ENCODE measurements at regions not wholly inside any gene's neighbourhood (a gene's known extent, or its start where the extent isn't known, plus 50 kb on each side); places are given as distances from the start of the nearest gene placed in this dataset.
"Not testable (repeated sequence)": the region's sequence is repeated elsewhere in the genome, so short reads cannot be mapped to it uniquely, and the experiment has no call there.

DNA sequence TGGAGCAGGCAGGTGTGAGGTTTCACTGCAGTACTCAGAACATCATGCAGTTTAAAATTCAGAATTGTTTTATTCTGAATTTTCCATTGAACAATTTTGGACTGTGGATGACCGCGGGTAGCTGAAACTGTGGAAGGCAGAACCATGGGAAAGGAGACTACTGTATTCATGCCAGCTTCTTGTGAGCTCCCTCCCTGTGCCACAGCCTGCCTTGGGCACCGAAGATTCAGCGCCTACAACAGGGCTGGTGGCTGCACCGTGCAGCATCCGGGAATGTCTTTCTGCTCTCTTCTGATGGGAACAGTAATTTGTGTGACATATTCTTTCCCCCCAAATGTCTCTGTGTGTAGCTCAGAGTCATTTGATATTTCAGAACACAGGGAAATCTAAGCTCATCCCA, 118.5 kb upstream of the NKX1-1 start:
- no peak for DNase-seq (ENCODE audit: low spot score)

DNA sequence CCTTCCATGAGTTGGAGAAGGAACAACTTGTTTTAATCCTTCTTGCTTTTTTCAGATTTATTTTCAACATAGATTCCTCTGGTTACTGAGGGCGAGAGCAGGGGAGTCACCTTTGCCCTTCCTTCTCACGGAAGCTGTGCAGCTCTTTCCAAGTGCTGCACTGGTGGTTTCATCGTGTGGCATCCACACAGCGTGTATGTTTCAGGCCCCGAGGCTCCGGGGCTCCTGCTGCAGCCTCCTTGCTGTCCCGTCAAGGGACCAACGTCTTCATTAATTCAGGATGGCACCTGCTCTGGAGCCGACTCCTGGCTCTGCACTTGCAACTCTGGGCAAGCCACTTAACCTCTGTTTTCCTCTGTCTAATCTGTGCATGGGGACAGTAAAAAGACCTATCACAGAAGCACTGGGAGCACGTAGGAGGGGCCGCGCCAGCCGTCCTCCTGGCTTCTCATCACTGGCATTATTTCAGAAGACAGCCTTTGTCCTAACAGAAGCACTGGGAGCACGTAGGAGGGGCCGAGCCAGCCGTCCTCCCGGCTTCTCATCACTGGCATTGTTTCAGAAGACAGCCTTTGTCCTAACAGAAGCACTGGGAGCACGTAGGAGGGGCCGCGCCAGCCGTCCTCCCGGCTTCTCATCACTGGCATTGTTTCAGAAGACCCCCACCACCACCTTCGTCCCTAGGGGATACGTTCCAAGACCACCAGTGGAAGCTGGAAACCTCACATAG, 117.8 kb upstream of the NKX1-1 start:
- no peak for DNase-seq (ENCODE audit: low spot score)

DNA sequence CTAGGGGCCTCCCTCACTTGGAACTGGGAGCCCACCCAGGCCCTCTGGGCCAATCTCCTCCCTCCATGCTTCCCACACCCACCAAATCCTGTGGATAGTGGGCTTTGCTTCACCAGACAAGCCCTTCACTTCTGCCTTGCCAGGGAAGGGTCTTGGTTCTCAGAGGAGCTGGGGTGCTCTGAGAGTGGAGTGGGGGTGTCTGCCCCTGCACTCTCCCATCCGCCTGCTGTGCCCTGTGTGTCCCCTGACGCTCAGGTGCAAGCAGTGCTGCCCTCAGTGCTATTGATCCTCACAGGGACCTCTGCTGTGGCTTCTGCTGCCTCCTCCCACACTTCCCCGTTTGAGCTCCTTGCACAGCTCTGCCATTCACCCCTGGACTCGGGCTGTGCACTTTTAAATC, 117.3 kb upstream of the NKX1-1 start:
- no peak for DNase-seq (ENCODE audit: low spot score)

DNA sequence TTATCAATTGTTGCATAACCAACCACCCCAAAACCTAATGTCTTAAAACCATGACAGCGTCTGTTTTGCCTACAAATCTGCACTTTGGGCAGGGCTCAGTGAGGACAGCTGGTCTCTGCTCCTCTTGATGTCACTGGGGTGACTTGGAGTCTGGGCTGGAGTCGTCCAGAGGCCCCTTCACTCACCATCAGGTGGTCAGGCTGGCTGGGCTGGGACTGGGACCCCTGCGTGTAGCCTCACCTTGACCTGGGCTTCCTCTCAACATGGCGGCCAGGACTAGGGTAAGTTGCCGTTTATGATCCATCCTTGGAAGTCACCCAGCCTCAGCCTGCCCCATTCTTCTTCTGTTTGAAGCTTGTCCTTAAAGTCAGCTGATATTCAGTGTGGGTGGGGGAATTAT, 116.8 kb upstream of the NKX1-1 start:
- DNase-seq (ENCODE audit: low spot score): no peak

DNA sequence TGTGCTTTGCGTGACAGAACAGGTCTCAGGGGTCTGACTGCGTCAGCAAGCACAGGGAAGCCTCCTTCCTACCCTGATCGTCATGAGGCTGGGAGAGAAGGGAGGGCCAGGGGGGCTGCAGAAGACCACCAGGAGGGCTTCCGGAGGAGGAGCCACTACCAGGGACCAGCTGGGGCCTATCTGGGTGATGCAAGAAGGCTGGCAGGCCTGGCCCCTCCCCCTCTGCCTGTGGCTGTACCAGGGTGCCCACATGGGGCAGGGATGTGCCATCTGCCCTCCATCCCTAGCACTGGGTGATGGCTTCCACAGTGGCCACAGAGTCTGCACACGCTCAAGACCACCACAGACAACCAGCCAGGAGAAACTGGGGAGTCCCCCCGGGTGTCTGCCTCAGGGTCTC, 116.4 kb upstream of the NKX1-1 start:
- DNase-seq (ENCODE audit: low spot score): no peak

DNA sequence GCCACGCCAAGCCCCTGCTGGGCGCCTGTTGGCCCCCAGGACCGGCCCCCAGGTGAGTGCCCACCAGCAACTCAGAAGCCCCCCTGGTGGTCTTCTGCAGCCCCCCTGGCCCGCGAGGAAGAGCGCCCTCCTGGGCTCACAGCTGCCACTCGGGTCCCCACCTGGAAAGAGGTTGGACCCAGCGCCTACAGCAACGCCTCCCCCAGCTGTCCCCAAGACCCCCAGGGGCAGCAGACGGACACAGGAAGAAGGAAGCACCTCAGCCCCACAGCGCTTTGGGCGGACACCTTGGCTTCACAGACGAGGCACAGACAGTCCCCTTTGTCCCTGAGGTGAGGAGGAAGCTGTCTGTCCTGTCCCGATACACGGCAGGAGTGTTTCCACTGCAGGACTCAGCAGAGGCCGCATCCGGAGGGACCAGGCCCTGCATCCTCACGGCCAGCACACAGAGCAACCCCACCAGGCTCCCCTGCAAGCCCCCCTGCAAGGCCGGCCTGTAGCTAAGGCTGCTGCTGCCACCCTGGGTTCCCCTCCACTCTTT, 115.6 kb upstream of the NKX1-1 start:
- no peak for DNase-seq (ENCODE audit: low spot score)

DNA sequence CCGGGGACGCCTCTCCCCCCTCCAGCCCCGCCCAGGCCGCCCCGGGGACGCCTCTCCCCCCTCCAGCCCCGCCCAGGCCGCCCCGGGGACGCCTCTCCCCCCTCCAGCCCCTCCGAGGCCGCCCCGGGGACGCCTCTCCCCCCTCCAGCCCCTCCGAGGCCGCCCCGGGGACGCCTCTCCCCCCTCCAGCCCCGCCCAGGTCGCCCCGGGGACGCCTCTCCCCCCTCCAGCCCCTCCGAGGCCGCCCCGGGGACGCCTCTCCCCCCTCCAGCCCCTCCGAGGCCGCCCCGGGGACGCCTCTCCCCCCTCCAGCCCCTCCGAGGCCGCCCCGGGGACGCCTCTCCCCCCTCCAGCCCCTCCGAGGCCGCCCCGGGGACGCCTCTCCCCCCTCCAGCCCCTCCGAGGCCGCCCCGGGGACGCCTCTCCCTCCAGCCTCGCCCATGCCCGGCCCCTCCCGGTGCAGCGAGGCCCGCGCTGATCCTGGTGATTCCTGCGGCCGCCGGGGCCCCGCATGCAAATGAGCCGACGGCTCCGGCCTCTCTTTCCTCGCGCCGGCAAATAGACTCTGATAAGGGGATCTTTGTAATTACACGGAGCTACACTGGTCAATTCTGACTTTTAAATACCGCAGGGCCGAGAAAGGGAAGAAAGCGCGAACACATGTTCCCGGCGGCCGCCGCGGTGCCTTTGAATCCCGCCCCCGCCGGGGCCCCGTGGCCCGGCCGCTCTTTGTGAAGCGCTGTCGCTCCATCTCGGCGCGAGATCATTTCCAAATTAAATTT, 114.7 kb upstream of the NKX1-1 start:
- DNase-seq (ENCODE audit: low spot score): not testable (repeated sequence)

DNA sequence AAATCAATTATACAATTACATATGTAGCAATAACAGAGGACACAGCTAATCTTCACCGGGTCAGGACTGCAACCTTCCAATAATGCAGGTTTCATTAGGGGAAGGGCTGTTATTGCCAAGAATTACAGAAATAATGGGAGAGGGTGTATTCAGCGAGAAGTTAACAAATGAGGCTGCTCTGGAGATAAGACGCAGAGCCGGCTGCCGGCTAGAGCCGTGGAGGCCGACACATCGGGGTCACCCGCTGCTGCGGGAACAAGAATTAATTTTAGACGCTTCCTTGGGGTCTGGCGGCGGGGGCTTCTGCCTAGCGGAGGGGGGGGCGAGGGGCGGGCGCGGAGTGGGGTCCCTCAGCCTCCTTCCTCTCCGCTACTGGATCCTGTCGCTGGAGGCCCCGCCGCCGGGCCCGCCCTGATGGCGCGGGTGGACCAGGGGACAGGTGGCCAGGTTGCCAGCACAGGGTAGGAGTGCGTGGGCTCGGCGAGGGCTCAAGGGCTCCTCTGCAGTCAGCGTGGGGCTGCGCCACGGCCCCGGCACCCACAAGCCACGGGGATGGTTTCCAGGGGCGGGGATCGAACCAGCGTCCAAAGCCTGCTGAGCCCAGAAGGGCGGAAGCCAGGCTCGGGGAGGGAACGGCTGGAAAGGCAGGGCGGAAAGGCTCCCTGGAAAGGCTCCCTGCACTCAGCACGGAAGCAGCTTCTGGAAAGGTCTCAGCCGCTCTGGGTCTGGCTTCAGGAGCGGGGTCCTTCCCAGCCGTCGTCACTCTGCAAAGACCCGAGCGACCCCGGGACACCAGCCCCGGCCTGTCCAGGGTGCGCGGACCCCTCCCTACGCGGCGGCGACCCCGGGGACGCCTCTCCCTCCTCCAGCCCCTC, 113.8 kb upstream of the NKX1-1 start:
- DNase-seq (ENCODE audit: low spot score): no peak

DNA sequence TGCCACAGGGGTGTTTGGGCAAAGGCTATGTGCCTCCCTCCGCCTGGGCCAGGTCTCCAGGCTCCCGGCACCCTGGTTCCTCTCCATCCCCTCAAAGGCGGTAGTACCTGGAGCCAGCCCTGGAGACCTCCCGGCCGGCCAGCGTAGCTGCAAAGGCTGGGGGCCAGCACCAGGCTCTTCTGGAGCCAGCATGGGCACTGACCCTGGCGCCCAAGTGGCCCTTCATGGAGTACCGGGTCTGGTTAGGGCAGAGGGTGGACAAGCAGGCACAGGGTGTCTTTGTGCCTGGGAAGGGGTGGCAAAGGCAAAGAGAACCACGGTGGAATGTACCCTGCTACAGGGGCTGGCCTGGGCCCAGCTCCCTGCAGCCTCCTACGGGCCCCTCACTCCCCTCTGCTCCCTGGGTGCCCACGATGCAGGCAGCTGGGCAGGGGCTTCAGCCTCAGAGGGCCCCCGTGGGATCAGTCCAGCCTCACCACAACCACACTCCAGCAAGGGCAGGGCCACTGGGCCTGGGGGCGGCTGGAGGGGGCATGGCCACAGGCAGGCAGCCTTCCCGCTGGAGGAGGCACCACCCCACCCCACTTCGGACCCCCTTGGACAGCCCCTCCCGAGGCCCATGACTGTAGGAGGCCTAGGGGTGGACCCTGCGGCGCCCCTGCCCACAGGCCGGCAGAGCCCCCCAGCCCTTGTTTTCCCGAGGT, 112.9 kb upstream of the NKX1-1 start:
- no peak for DNase-seq (ENCODE audit: low spot score)

DNA sequence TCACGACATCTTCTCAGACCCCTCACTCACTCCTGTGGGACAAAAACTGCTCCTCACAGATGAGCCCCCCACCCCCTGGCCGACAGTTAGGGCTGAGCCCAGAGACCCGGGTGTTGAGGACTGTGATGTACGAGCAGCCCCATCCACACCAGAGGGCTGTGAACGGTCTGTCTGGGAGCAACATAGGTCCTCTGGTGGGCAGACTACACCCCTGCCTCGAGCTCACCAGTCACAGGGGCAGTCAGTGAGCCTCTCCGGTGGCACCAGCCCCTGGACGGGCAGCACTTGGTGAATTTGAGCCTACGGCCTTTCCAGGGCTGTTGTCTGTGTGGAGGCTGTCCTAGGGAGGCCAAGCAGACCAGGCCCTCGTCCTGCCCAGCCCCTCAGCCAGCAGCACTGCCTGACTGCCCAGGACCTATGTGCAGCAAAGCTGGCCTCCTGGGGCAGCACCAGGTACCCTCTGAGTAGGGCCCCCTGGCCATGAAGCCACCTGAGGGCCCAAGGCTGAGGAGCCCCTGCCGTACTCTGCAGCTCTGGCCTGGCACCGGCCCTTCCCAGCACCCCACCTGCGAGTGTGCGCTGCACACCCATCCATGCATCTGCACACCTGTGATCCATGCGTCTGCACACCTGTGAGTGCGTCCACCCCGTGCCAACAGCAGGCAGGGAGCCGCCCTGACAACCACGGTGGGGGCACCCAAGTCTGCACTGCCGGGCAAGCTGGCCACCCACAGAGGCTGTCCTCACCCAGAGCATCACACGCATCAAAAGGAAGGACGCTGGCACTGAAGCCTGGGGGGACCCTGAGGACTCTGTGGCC, 111.6 kb upstream of the NKX1-1 start:
- no peak for DNase-seq (ENCODE audit: low spot score)

DNA sequence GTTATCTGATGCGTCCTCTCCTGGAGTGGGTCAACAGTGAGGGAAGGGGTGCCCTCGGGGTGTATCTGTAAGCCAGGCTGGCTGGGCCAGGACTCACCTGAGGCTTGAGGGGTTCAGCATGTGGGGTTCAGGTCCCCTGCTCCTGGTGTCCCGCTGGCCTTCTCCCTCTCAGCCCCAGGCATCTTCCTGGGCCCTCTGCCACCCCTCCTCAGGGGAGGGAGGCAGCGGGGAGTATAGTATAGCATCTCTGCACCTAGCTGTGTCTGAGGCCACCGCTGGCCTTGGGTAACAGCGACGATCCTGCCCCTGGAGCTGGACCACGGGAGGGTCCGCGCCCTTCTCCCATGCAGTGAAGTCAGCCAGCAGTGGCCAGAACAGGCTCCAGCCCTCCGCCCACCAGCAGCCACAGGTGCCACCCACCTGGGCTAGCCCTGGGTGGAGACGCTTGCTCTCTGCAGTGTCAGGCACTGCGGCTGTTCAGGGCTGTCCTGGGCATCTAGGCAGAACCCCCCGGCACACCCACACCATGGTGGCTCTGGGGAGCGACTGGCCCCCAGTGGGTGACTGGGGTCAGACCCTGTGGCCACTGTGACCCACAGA, 110.7 kb upstream of the NKX1-1 start:
- no peak for DNase-seq (ENCODE audit: low spot score)

DNA sequence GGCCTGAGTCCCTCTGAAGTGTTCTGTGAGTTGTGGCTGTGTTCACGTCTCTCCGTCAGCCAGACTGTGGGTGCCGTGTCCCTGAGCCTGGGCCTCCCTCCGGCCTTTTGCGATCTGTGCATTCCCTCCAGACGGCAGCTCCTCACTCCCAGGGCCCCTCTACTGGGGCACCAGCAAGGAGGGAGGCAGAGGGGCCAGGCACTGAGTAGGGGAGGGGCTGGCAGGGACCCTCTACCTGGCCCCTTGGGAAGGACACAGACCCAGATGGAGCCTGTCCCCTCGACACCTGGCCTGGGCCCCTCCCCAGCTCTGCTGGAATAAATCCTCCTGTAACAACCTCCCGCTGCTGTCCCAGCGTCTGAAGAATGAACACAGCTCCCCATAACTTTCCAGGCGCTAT, 110.0 kb upstream of the NKX1-1 start:
- no peak for DNase-seq (ENCODE audit: low spot score)

DNA sequence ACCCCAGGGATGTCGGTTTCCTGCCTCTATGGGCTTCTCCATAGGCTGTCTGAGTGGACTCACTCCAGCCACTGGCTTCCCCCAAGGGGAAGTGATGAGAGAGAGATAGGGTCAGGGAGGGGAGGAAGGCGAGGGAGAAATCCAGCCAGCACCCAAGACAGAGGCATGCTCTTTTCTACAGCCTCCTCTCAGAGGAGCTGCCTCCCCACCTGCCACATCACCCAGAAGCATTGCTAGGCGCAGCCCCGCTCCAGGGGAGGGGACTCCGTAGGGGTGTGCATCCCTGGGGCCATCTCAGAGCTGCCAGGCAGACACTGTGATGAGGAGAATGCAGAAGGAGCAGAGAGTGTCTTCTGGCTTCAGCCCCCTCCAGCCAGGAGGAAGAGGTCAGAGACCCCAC, 109.5 kb upstream of the NKX1-1 start:
- no peak for DNase-seq (ENCODE audit: low spot score)

DNA sequence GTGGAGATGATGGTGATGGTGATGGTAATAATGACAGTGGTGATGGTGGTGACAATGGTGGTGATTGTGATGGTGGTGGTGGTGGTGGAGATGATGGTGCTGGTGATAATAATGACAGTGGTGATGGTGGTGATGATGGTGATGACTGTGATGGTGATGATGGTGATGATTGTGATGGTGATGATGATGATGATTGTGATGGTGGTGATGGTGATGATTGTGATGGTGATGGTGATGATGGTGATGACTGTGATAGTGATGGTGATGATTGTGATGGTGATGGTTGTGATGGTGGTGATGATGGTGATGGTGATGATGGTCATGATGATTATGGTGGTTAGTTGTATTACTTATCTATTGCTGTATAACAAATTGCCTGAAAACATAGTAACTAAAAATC, 108.9 kb upstream of the NKX1-1 start:
- no peak for DNase-seq (ENCODE audit: low spot score)

DNA sequence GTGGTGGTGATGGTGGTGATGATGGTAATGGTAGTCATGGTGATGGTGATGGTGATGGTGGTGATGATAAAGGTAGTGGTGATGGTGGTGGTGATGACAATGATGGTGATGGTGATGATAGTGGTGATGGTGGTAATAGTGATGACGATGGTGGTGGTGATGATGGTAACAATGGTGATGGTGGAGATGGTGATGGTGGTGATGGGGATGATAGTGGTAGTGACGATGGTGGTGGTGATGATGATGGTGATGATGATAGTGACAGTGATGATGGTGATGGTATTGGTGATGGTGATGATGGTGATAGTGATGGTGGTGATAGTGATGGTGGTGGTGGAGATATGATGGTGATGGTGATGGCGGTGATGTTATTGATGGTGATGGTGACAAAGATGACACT, 108.4 kb upstream of the NKX1-1 start:
- DNase-seq (ENCODE audit: low spot score): no peak

DNA sequence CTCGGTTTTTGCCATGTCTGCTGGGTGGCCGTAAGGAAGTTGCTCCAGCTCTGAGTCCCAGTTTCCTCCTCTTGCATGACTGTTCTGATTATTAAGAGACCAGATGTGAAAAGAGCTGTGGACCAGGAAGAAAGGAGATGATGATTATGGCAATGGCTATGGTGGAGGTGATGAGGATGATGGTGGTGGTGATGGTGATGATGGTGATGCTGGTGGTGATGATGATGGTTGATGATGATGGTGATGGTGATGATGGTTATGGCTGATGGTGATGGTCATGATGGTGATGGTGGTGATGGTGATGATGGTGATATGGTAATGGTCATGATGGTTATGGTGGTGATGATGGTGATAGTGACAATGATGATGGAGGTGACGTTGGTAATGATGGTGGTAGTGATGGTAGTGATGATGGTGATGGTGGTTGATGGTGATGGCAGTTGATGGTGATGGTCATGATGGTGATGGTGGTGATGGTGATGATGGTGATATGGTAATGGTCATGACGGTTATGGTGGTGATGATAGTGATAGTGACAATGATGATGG, 107.8 kb upstream of the NKX1-1 start:
- DNase-seq (ENCODE audit: low spot score): no peak

DNA sequence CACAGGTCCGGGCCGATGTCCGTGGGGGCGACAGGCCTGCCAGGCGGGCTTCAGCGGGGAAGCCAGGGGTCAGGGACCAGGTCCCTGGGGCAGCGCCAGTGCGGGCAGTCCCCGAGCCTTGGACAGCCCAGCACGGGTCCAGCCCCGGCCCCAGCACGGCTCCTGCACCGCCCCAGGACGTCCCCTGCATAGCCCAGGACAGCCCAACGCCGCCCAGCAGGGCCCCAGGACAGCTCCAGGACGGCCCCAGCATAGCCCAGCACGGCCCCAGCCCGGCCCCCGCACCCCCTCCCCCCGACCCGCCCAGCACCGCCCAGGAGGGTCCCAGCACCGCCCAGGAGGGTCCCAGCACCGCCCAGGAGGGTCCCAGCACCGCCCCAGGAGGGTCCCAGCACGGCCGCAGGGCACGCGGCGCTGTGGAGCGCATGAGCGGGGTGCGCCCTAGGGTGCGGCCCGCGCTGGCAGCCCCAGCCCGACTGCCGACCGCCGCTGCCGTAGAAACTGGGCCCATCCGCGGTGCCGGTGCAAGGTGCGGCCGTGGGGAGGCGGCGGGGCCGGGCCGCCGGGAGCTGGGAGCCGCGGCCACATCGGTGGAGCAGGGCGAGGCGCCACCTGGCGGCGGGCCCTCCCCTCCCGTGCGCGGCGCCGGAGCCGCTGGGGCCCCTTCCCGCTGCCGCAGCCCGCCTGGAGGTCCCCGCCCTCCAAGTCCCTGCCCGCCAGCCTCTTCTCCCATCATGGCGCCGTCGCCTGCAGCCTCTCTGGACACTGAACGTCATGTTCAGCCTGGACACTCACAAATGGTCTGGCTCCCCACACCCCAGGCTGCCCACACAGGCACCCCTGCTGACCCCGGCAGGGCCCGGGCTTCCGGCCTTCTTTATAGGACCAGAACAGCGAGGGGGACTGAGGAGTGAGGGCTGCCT, 106.8 kb upstream of the NKX1-1 start:
- no peak for DNase-seq (ENCODE audit: low spot score)

DNA sequence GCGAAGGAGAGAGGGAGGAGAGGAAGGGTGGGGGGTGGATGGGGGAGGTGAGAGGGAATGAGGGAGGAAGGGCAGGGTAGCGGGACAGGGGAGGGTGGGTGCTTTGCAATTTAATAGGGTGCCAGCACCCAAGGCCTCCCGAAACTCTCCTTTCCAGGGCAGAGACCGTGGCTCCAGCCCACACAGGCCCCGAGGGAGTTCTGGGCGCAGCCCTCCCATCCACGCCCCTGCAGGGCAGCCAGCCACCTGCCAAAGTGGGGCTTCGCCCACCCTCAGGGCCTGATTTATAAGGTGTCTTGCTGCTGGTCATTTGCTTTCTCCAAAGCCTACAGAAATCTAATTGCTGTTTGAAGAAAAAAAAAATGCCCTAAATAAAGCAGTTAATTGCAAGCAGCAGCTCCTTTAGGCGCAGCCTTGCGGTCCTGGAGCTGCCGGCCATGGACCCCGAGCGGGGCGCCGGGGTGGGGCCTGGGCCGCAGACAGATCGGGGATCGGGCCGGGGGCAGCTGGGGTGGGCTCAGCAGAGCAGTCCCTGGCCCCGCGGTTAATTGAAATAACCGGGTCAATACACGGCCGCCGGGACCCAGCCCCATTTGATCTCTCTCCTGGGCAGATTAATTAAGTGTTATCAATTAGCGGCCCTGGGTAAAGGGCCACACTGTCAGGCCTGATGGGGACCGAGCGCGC, 106.0 kb upstream of the NKX1-1 start:
- DNase-seq (ENCODE audit: low spot score): no peak
